HG02610 (cell line): ENCODE measurements at regions not wholly inside any gene's neighbourhood (a gene's known extent, or its start where the extent isn't known, plus 50 kb on each side); places are given as distances from the start of the nearest gene placed in this dataset.

Source experiments
- ATAC-seq: cut with Tn5 transposase; IDR thresholded peaks from one replicate; pipeline ENCODE4 v1.9.1; 2021; ENCODE audit warnings: mild to moderate bottlenecking, moderate library complexity; ENCODE audit not compliant: unreplicated experiment

DNA sequence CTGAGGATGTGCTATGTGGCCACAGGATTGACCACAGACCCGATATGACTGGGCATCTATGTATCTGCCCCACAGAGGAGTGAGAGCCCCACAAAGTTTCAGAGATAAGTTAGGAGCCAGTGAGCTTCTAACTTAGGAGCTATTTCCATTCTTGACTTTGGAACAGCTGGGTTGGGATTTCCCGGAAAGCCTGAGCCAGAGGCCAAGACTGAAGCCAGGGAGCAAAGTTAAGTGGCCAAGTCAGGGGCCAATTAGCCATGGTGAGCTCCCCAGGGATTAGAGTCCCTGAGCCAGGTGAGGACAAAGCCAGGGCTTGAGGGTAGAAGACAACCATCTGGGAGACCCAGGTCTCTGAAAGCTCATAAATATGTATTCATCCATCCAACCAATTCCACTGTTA is 143.6 kb downstream of the MAFB start:
- ATAC-seq = no peak

DNA sequence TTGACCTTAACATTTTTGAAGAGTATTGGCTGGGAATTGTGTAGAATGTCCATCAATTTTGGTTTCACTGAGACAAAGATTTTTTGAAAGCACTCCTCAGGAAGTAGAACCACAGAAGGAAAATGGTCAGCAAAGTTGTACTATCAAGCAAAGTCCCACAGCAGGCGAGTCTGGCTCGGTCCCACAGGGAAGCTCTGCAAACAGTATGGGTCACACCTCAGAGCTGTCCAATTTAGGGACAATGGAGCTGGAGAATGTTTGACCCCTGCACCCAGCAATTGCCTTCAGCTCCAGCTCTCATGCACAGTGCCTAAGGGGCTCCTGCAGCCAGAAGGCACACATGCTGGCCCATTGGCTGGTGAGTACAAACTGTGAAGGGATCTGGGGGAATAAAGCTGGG is 147.0 kb downstream of the MAFB start:
- ATAC-seq = no peak

DNA sequence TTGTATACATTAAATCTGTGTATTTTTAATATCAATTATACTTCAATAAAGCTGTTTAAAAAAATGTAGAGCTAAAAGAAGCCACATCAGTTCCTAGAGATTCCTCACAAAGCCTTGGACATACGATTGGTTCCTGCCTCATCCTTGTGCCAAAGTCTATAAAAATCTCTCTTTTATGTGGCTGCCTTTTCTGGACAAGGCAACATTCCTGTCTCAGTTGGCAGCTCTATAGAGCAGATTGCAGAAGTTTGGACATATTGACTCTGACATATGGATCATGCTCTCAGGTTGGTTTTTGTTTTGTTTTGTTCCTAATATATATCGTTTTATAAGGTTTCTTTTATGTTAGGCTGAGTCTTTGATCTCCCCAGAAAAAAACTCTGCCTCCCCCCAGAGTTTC is 148.9 kb downstream of the MAFB start:
- ATAC-seq = no peak

DNA sequence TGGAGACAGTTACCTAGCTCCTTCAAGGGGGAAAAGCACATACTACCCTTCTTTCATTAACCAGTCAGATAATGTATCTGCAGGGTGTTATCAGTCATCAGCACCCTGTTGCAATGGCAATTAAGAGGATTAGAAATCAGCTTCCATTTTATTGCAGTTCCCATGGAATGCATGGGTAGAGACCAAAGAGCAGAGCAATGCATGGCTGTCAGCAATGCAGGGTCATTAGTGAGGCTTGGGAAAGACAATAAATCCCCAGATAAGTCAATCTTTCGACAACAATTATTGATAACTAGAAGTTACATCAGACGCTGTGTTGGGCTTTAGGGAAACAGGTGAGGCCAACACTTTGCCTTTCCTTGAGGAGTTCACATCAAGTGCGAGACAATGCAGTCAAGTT is 150.9 kb downstream of the MAFB start:
- no peak for ATAC-seq

DNA sequence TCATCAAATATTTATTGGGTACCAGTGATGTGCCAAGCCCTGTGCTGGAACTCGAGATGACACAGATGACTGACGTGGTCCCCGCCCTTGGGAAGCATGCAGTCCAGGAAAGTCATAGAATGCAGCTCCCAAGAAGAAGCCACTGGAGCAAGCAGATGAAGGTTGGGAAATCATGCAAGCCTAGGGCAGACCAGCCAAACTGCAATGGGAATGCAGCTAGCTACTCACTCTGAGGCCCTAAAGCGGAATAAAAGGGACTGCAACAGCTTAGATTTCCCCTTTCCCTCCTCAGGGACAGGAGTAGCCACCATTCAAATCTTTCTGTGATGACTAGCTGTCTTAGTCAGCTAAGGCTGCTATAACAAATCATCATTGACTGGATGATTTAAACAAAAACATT is 152.2 kb downstream of the MAFB start:
- ATAC-seq = no peak

DNA sequence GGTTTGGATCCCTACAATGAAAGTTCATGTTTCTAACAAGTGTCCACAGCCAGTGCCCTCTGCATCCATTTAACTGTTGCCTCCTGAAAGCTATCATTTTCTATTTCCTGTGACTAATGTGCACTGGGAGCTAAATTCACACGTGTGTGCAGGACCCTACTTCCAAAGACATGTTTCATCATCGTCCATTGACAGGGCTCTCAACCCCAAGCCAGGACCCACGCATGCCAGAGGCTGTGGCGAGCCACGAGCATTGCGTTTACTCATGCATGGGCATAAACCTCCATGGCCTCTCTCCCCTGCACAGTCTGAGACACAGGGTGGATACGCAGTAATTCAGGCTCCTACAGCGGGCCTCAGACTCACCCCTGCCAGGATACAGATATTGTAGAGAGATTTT is 153.2 kb downstream of the MAFB start:
- no peak for ATAC-seq

DNA sequence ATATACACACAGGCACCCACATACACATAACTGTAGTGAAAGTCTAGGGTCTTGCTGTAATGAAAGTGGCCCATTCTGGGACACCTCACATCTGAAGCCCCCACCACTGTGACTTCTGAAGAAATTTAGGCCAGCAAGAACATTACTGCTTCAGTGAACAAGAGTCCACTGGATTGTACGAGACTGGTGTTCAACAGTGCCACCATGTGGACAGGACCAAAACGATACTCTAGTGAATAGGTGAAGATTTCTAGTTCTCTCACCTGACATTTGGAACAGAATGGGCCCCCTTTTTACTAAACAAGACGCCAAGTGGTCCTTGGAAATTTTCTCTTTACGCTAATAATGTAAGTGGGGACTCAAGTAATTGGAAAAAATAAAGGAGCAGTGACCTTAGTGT is 156.9 kb downstream of the MAFB start:
- ATAC-seq = no peak

DNA sequence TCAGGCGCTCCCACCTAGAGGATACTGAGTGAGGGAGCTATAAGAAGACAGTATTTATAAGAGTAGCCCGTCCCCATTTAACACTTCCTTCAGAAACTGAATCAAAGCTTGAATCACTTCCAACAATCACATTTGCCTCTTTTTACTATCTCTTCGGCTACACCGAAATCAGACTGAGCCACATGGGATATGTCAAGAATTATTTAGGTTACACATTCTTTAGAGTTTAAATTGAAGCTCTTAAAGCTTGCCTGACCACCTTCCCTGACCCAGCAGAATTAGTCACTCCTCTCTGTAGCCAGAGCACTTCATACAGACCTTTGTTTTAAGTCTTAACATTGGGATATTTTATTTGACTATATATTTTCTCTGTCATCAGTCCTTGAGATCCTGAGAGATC is 163.7 kb downstream of the MAFB start:
- no peak for ATAC-seq

DNA sequence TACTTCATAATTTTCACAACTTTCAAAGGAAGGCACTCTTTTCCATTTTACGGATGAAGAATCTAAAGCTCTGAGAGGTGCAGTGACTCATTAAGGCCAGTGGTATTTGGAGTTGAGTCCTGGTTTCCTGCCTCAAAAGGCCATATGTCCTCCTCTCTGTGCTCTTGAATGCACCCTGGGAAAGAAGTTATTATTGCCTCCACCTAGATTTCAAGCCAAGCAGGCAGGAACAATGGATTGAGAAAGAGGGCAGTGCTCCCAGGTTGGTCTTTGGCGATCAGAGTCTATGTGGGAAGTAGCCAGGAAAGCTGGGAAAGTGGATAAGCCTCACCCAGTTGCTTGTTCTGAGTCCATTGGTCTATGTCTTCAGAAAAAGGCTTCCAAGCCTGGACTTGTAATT is 165.0 kb downstream of the MAFB start:
- ATAC-seq = no peak

DNA sequence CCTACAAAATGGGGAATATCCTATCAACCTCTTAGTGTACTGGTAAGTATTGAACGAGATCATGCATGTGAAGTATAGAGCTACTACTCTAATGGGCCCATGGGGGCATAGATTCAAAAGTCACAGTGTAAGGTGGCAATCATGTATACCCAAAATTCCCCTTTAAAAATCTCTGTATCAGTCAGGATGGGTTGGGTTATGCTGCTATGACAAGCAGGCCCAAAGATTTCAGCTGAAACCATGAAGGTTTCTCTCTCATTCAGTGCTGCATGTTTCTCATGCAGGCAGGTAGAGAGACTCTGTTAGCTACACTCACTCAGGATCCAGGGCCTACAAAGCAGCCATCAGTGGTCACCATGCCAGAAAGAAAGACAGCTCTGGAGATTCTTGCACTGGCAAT is 166.6 kb downstream of the MAFB start:
- ATAC-seq = no peak

DNA sequence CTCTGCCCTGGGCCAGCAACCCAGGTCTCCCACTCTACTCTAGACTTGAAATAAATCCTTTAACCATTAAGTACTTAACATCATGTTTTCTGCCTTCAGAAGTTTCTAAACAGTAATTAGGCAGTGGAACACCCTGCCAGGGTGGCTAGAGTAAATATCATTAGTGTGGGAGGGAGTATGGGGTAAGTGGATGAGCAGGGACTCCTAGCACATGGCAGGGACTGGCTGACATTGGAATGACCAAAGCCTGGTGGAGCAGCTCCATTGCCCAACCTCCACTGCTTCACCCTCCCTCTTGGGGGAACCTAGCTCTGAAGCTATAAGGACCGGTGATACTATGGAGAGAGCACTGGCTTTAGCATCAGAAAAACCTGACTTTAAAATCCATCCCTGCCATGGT is 167.1 kb downstream of the MAFB start:
- no peak for ATAC-seq

DNA sequence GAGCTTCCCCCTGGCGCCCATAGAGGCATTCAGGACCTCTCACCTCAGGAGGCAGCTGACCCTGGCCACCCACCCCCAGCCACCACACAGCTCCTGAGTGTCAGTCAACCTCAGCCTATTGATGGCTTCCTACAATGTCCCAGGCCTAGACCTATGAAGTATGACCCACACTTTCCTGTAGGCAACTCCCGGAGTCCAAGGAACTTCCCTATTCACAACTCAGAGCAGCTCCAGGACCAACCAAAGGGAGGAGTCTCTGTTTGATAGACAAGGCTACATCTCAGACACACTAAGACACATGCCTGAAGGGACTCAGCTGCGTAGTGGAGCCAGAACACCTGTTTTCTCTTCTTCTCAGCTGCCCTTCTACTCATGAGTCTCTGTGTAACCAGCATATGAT is 169.1 kb downstream of the MAFB start:
- ATAC-seq = no peak

DNA sequence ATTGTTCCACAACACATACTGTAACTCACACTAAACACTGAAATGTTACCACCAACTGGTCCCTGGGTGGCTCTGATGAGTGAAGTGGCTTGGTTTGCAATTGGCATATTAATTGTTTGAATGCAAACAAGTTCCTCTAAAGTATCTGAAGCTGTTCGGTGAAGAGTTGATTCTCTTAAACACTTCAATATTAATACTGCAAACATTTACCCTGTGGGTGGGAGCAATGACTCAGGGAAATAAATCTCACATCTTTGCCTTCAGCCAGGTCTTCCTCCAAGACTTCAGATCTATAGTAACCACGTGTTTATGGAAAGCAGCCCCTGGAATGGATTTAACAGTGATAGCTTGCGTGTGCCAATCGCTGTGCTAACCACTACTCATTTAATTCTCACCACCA is 176.0 kb downstream of the MAFB start:
- ATAC-seq = no peak

DNA sequence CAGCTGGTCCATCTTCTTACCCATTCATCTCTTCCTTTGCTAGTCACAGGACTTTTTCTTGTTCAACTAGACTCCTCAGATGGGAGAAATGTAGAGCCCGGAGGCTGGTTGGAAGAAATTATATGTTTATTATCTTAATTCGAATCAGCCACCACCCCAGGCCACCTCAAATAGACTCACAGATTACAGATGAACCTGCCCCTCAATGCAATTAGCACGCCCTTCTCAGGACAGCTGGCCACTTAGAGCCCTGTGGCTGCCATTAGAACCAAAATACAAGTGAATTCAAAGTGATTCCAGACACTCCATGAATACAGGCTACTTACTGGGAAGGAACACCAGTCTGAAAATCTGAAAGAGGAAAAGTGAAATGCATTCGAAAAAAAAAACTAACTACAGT is 176.4 kb downstream of the MAFB start:
- ATAC-seq = no peak

DNA sequence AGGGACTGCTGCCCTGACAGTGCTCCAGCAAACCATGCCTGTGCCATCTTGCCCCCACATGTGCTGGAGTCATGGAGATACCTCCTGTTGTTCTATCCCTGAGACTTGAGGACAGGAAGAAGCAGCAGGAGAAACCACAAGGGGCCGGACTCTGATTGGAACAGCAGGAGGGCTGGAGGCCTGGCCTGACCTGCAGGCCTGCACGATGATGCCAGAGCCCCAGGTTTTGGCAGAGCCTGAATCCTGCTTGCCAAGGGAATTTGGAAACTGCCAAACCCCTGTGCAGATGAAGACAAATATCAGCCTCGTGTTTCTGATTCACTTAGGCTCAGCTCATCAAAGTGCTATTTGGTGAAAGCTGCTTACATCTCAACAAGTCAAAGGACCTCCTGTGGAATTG is 177.6 kb downstream of the MAFB start:
- no peak for ATAC-seq

DNA sequence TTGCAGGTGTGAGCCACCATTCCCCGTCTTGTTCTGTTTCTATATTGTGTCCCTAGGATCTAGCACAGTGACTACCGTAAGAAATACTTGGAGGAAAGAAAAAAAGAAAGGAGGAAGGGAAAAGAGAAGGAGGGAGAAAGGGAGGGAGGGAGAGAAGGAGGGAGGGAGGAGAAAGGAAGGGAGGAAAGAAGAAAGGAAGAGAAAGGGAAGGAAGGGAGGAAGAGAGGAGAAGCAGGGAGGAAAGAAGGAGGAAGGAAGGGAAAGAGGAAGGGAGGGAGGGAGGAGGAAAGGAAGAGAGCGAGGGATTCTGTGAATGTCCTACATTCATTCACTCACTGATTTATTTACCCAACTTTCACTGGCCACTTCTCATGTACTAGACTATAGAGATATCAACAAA is 178.4 kb downstream of the MAFB start:
- ATAC-seq = no peak

DNA sequence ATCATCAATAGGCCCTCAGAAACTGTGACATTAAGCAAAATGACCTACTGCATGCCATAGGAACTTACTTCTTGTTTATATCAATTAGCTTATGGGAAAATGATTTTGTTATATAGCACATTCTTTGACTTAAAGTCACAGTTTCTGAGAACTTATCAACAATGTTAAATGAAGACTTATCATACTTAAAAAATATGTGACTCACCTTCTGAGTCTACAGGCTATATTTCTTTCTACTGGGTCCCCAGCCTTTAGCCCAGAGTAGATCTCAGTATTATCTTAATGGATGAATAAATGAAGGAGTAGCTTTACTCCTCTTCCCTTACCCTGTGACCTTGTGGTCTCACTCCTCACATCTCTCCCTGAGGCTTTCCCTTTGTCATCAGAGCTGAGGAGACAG is 180.2 kb downstream of the MAFB start:
- ATAC-seq = no peak

DNA sequence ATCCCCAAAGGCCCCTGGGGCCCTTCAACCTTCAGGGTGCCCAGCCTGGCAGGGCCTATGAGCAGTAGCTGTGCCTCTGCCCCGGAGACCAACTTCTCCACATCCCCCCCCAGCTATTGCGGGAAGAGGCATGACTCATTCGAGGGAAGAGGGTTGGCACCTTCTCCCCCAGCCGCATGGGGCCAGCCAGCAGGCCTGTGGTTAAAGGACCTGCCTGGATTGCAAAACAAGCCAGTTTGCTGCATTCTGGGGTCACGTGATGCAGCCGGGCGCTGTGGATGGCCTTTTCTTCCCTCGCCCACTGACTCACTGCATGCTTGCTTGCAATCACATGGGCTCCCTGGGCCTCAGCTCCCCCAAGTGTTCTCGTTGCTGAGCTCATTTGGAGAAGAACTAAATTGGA is 182.5 kb downstream of the MAFB start:
- no peak for ATAC-seq

DNA sequence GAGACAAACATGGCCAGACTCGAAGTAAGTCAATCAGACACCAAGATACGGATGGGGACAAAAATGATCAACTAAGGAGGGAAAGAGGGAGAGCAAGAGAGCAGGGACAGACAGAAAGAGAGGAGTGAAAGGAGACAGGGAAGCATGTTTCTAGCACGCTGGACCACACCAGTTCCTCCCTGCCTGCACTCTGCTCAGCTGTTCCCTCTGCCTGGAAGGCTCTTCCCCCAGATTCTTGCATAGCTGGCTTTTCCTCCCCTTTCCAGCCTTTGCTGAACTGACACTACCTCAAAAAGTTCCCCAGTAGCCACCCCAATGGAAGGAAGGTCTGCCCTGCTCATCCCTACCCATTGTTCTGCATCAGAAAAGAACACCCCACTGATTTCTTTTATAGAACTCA is 185.9 kb downstream of the MAFB start:
- no peak for ATAC-seq

DNA sequence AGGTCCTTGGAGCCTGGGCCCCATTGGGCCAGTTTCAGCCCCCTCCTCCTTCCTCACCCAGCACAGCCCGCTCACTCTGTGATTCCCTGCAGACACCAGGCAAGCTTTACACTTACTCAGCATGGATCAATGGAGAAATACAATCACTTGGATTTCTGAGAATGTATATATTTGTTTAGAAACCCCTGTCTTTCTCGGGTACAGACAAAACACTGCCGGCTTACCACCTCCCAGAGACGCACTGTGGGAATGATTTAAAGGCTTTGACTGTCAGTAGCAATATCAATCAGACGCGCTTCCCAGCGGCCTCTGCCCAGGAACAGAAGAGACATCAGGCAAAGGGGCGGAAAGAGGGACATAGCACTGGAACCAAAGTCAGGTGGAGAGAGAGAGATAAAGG is 186.5 kb downstream of the MAFB start:
- no peak for ATAC-seq

DNA sequence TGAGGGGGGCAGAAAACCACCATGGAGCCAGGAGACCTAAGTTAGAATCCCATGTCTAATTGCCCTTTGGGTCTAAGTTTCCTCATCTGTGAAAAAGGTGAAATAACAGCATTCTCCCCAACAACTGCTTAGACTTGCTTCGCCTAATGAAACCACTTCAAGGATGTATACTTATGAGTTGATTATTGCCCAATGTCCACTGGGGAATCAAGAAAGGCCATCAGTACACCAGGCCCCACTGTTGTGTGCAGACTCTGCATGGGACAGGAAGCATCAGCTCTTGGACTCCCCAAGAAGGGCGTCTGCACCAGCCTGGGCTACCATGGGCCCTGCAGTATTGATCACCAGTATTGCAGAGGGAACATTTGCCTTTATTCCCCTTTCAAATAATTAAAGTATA is 189.6 kb downstream of the MAFB start:
- no peak for ATAC-seq

DNA sequence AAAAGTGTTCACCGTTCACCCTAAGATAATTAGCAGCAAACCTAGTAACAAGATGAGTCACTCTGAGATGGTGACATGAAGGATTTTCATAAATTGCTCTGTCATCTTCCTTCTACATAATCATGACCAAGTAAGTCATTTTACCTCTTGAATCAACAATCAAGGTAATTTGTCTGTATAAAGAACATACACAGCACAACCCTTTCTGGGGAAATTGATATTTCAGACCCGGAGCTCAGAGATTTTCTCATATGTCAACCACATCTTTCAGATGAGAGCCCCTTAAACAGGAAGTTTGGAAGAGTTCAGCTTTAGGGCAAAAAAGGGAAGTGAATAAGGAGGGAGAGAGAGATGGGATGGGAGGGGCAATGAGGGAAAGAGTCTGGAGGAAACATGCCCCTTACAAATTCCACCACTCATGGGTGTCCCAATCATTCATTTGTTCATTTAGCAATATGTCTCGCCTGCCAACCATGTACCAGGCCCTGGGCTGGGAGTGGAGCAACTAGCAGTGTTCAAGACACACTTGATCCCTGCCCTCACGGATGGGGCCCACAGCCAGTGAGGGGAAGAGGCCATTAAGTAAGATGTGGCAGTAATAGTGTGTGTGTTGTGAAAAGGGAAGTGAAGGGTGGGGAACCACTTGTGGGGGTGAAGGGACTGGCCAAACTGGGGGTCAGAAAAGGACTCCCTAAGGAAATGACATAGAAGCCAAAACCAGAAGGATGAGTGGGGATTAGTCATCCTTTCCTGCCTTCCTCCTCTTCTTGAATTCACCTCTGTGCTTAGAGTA is 190.9 kb downstream of the MAFB start:
- no peak for ATAC-seq

DNA sequence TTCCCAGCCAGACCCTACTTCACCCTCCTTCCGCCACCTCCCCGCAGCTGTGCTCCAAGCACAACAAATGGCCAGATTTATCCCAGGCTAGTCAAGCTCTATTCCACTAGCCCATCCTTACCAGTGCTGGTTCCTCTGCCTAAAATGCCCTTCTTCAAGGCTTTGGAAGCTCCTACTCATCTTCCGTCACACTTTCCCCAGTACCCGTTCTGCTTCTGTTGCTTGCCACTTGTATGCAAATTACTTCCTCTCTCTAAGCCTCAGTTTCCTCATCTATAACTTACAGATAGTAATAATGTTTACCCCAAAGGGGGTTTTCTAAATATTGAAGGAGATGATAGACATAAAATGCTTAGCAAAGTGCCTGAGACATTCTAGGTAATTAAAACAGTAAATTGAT is 193.1 kb downstream of the MAFB start:
- no peak for ATAC-seq
